GM23338 (cell line): ENCODE measurements at regions not wholly inside any gene's neighbourhood (a gene's known extent, or its start where the extent isn't known, plus 50 kb on each side); places are given as distances from the start of the nearest gene placed in this dataset.

Source experiments
- ATAC-seq: fragments of 200-7000 bp; cut with Tn5 transposase; 3 replicates; pipeline ENCODE4 v1.9.1; 2020
- DNase-seq: peaks from one replicate; pipeline ENCODE4 v3.0.0-alpha.2; 2015; ENCODE audit warnings: low spot score
- H2AFZ ChIP-seq: fragments of 200-600 bp; sonication (generic); 2 replicates; pipeline ENCODE4 v1.8.0; 2016; ENCODE audit warnings: antibody characterized with exemption, mild to moderate bottlenecking, moderate library complexity
- H3F3A ChIP-seq: fragments of 200-600 bp; sonication (generic); replicated peaks from 2 replicates; pipeline ENCODE4 v1.8.0; 2017; ENCODE audit warnings: antibody characterized with exemption, mixed run types, low read depth
- H3K27ac ChIP-seq: fragments of 200-600 bp; sonication (generic); 2 replicates; pipeline ENCODE4 v1.6.1; 2016; ENCODE audit warnings: low read depth
- H3K27me3 ChIP-seq: fragments of 200-600 bp; sonication (generic); 2 replicates; pipeline ENCODE4 v1.8.0; 2016; ENCODE audit warnings: mild to moderate bottlenecking, mixed run types, moderate library complexity; ENCODE audit not compliant: insufficient read depth
- H3K36me3 ChIP-seq: fragments of 200-600 bp; sonication (generic); 2 replicates; pipeline ENCODE4 v1.8.0; 2016; ENCODE audit warnings: mild to moderate bottlenecking; ENCODE audit not compliant: insufficient read depth
- H3K4me1 ChIP-seq: fragments of 200-600 bp; sonication (generic); 2 replicates; pipeline ENCODE4 v1.8.0; 2016; ENCODE audit warnings: mild to moderate bottlenecking, moderate library complexity; ENCODE audit not compliant: insufficient read depth
- H3K4me2 ChIP-seq: fragments of 200-600 bp; sonication (generic); 2 replicates; pipeline ENCODE4 v1.7.1; 2017; ENCODE audit warnings: mixed run types
- H3K4me3 ChIP-seq: fragments of 200-600 bp; sonication (generic); 2 replicates; pipeline ENCODE4 v1.6.1; 2016; ENCODE audit warnings: mixed run types
- H3K79me2 ChIP-seq: fragments of 200-600 bp; sonication (generic); replicated peaks from 2 replicates; pipeline ENCODE4 v1.8.0; 2017; ENCODE audit warnings: mild to moderate bottlenecking; ENCODE audit not compliant: insufficient read depth
- H3K9me2 ChIP-seq: fragments of 200-600 bp; sonication (generic); 2 replicates; pipeline ENCODE4 v1.8.0; 2017; ENCODE audit not compliant: insufficient read depth
- H4K20me1 ChIP-seq: fragments of 200-600 bp; sonication (generic); replicated peaks from 2 replicates; pipeline ENCODE4 v1.8.0; 2017; ENCODE audit warnings: mild to moderate bottlenecking; ENCODE audit not compliant: insufficient read depth
- H3K27ac Mint-ChIP-seq: 2 replicates; pipeline ENCODE4 v1.8.0; 2020; ENCODE audit warnings: inconsistent platforms, mild to moderate bottlenecking, moderate library complexity, mixed read lengths
- H3K27me3 Mint-ChIP-seq: 3 replicates; pipeline ENCODE4 v1.8.0; 2022; ENCODE audit warnings: low read depth, mild to moderate bottlenecking, moderate library complexity, mixed read lengths, inconsistent platforms; ENCODE audit not compliant: insufficient read depth, poor library complexity
- H3K36me3 Mint-ChIP-seq: 3 replicates; pipeline ENCODE4 v1.8.0; 2021; ENCODE audit warnings: low read depth, mild to moderate bottlenecking, inconsistent platforms, moderate library complexity, mixed read lengths
- H3K4me1 Mint-ChIP-seq: 3 replicates; pipeline ENCODE4 v1.8.0; 2020; ENCODE audit warnings: mild to moderate bottlenecking, inconsistent platforms, mixed read lengths
- H3K4me3 Mint-ChIP-seq: 3 replicates; pipeline ENCODE4 v1.8.0; 2021; ENCODE audit warnings: moderate library complexity, mild to moderate bottlenecking, inconsistent platforms, mixed read lengths
- H3K9me3 Mint-ChIP-seq: 3 replicates; pipeline ENCODE4 v1.8.0; 2020; ENCODE audit warnings: moderate library complexity, mild to moderate bottlenecking, inconsistent platforms, mixed read lengths
- CREB1 ChIP-seq: fragments of 250-450 bp; sonication (Bioruptor Pico); IDR thresholded peaks from 2 replicates; pipeline ENCODE4 v1.5.0; 2020; ENCODE audit warnings: low read depth, mild to moderate bottlenecking, moderate library complexity
- EZH2 ChIP-seq: fragments of 200-600 bp; sonication (generic); IDR thresholded peaks from one replicate; pipeline ENCODE4 v1.8.0; 2017; ENCODE audit warnings: antibody characterized with exemption, mild to moderate bottlenecking, low read depth; ENCODE audit not compliant: unreplicated experiment
- EZH2phosphoT487 ChIP-seq: fragments of 200-600 bp; sonication (generic); IDR thresholded peaks from one replicate; pipeline ENCODE4 v1.8.1; 2018; ENCODE audit warnings: antibody characterized with exemption; ENCODE audit not compliant: unreplicated experiment
- JUNB ChIP-seq: IDR thresholded peaks from one replicate; pipeline ENCODE4 v1.6.1; 2016; ENCODE audit warnings: antibody characterized with exemption; ENCODE audit not compliant: unreplicated experiment
- NANOG ChIP-seq: IDR thresholded peaks from 2 replicates; pipeline ENCODE4 v1.6.1; 2016; ENCODE audit warnings: antibody characterized with exemption, borderline replicate concordance
- POLR2AphosphoS5 ChIP-seq: IDR thresholded peaks from 2 replicates; pipeline ENCODE4 v1.6.1; 2016; ENCODE audit warnings: antibody characterized with exemption, low read depth
- STAT1 ChIP-seq: IDR thresholded peaks from one replicate; pipeline ENCODE4 v1.6.1; 2016; ENCODE audit warnings: antibody characterized with exemption; ENCODE audit not compliant: unreplicated experiment
- ZNF114 ChIP-seq: fragments of 250-450 bp; sonication (Bioruptor Pico); IDR thresholded peaks from 2 replicates; pipeline ENCODE4 v1.5.0; 2020; ENCODE audit warnings: mild to moderate bottlenecking, moderate library complexity
- ZNF331 ChIP-seq: fragments of 250-450 bp; sonication (Bioruptor Pico); IDR thresholded peaks from 2 replicates; pipeline ENCODE4 v1.5.0; 2020; ENCODE audit warnings: low read depth, mild to moderate bottlenecking, moderate library complexity
- TF ChIP-seq, protein P1 (sequence below): IDR thresholded peaks from 2 replicates; pipeline ENCODE4 v1.6.1; 2016; ENCODE audit warnings: antibody characterized with exemption
- TF ChIP-seq, protein P2 (sequence below): fragments of 250-450 bp; sonication (Bioruptor Pico); IDR thresholded peaks from 2 replicates; pipeline ENCODE4 v1.5.0; 2020; ENCODE audit warnings: mild to moderate bottlenecking, moderate library complexity
- TF ChIP-seq, protein P3 (sequence below): IDR thresholded peaks from one replicate; pipeline ENCODE4 v1.6.1; 2018; ENCODE audit warnings: antibody characterized with exemption; ENCODE audit not compliant: unreplicated experiment
- TF ChIP-seq, protein P4 (sequence below), 2 experiments: fragments of 200-600 bp in 1 of 2; sonication (generic) in 1 of 2; conservative IDR thresholded peaks; 2 replicates each; pipeline versions ENCODE4 v1.5.1 to v1.6.1; 2016 to 2017; ENCODE audit warnings: antibody characterized with exemption in 2 of 2, low read depth in 2 of 2, mild to moderate bottlenecking in 2 of 2, moderate library complexity in 1 of 2

DNA sequence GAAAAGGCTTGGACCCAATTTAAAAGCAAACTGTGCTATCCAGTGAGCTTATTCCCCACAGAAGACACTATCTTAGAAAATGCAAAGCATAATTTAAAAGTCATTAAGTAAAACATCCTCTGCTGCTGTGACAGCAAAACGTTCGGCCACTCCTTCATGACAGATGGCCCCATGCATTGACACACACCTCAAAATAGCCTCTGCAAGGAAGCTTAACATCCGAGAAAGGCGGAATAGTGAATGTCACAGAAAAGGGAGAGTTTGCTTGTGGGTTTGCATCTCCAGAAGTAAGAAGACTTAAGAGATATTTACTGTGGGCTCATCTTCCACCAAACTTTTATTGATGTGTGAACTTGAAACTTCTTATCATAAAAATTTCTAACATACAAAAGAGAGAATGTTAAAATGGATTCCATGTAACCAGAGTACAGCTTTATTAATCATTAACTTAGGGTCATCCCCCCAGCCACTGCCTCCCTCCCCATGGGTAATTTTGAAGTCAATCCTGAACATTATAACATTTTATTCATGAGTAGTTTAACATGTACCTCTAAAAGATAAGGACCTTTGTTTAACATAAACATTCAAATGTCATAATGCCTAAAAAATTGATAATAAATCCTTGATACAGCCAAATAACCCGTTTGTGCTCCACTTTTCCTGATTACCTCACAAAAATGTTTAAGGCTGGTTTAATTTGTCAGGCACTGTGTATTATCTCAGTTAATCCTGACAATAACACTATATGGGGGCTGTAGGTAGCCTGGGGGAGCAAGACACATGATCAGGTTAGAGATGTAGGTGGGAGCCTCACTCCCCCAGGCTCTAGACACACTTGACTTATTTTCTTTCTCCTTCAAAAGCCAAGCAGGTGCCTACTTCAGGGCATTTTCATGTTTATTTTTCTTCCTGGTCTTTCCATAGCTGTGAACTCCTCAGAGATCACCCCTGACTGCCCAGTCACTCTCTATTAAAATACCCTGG lies 119.7 kb upstream of the TMCC3 start:
- Histone ChIP-seq H3K4me3 (no peak overlapping the region), H3F3A (no peaks in the 10 kb centered on the region), H3K36me3 (no peaks in the 10 kb centered on the region), H2AFZ (no peak overlapping the region), H3K27me3 (no peaks in the 10 kb centered on the region), H3K79me2 (no peaks in the 10 kb centered on the region), H3K9me2 (no peaks in the 10 kb centered on the region), H4K20me1 (no peaks in the 10 kb centered on the region), H3K4me1 (peaks cover 29% of the 10 kb centered on the region), H3K27ac (no peak overlapping the region), H3K4me2 (no peak overlapping the region)
- no peaks in the 10 kb centered on the region for H3K9me3 Mint-ChIP-seq
- peaks cover 5% of the 10 kb centered on the region for H3K27me3 Mint-ChIP-seq
- no peak for TF ChIP-seq POLR2AphosphoS5
- TF ChIP-seq NANOG, result no peak
- TF ChIP-seq STAT1, result no peak
- no peak for TF ChIP-seq EZH2
- TF ChIP-seq, protein P1, sequence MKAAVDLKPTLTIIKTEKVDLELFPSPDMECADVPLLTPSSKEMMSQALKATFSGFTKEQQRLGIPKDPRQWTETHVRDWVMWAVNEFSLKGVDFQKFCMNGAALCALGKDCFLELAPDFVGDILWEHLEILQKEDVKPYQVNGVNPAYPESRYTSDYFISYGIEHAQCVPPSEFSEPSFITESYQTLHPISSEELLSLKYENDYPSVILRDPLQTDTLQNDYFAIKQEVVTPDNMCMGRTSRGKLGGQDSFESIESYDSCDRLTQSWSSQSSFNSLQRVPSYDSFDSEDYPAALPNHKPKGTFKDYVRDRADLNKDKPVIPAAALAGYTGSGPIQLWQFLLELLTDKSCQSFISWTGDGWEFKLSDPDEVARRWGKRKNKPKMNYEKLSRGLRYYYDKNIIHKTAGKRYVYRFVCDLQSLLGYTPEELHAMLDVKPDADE, result no peak
- TF ChIP-seq, protein P2, sequence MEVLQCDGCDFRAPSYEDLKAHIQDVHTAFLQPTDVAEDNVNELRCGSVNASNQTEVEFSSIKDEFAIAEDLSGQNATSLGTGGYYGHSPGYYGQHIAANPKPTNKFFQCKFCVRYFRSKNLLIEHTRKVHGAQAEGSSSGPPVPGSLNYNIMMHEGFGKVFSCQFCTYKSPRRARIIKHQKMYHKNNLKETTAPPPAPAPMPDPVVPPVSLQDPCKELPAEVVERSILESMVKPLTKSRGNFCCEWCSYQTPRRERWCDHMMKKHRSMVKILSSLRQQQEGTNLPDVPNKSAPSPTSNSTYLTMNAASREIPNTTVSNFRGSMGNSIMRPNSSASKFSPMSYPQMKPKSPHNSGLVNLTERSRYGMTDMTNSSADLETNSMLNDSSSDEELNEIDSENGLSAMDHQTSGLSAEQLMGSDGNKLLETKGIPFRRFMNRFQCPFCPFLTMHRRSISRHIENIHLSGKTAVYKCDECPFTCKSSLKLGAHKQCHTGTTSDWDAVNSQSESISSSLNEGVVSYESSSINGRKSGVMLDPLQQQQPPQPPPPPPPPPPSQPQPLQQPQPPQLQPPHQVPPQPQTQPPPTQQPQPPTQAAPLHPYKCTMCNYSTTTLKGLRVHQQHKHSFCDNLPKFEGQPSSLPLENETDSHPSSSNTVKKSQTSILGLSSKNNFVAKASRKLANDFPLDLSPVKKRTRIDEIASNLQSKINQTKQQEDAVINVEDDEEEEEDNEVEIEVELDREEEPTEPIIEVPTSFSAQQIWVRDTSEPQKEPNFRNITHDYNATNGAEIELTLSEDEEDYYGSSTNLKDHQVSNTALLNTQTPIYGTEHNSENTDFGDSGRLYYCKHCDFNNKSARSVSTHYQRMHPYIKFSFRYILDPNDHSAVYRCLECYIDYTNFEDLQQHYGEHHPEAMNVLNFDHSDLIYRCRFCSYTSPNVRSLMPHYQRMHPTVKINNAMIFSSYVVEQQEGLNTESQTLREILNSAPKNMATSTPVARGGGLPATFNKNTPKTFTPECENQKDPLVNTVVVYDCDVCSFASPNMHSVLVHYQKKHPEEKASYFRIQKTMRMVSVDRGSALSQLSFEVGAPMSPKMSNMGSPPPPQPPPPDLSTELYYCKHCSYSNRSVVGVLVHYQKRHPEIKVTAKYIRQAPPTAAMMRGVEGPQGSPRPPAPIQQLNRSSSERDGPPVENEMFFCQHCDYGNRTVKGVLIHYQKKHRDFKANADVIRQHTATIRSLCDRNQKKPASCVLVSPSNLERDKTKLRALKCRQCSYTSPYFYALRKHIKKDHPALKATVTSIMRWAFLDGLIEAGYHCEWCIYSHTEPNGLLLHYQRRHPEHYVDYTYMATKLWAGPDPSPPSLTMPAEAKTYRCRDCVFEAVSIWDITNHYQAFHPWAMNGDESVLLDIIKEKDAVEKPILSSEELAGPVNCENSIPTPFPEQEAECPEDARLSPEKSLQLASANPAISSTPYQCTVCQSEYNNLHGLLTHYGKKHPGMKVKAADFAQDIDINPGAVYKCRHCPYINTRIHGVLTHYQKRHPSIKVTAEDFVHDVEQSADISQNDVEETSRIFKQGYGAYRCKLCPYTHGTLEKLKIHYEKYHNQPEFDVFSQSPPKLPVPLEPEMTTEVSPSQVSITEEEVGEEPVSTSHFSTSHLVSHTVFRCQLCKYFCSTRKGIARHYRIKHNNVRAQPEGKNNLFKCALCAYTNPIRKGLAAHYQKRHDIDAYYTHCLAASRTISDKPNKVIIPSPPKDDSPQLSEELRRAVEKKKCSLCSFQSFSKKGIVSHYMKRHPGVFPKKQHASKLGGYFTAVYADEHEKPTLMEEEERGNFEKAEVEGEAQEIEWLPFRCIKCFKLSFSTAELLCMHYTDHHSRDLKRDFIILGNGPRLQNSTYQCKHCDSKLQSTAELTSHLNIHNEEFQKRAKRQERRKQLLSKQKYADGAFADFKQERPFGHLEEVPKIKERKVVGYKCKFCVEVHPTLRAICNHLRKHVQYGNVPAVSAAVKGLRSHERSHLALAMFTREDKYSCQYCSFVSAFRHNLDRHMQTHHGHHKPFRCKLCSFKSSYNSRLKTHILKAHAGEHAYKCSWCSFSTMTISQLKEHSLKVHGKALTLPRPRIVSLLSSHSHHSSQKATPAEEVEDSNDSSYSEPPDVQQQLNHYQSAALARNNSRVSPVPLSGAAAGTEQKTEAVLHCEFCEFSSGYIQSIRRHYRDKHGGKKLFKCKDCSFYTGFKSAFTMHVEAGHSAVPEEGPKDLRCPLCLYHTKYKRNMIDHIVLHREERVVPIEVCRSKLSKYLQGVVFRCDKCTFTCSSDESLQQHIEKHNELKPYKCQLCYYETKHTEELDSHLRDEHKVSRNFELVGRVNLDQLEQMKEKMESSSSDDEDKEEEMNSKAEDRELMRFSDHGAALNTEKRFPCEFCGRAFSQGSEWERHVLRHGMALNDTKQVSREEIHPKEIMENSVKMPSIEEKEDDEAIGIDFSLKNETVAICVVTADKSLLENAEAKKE (CRISPR knock-in tag), result no peak
- TF ChIP-seq CREB1 (CRISPR knock-in tag), result no peak
- no peak for TF ChIP-seq JUNB
- no peak for TF ChIP-seq ZNF114 (CRISPR knock-in tag)
- no peak for TF ChIP-seq ZNF331 (CRISPR knock-in tag)
- TF ChIP-seq, protein P3, sequence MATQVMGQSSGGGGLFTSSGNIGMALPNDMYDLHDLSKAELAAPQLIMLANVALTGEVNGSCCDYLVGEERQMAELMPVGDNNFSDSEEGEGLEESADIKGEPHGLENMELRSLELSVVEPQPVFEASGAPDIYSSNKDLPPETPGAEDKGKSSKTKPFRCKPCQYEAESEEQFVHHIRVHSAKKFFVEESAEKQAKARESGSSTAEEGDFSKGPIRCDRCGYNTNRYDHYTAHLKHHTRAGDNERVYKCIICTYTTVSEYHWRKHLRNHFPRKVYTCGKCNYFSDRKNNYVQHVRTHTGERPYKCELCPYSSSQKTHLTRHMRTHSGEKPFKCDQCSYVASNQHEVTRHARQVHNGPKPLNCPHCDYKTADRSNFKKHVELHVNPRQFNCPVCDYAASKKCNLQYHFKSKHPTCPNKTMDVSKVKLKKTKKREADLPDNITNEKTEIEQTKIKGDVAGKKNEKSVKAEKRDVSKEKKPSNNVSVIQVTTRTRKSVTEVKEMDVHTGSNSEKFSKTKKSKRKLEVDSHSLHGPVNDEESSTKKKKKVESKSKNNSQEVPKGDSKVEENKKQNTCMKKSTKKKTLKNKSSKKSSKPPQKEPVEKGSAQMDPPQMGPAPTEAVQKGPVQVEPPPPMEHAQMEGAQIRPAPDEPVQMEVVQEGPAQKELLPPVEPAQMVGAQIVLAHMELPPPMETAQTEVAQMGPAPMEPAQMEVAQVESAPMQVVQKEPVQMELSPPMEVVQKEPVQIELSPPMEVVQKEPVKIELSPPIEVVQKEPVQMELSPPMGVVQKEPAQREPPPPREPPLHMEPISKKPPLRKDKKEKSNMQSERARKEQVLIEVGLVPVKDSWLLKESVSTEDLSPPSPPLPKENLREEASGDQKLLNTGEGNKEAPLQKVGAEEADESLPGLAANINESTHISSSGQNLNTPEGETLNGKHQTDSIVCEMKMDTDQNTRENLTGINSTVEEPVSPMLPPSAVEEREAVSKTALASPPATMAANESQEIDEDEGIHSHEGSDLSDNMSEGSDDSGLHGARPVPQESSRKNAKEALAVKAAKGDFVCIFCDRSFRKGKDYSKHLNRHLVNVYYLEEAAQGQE, result no peak
- TF ChIP-seq EZH2phosphoT487, result no peak
- TF ChIP-seq, protein P4, sequence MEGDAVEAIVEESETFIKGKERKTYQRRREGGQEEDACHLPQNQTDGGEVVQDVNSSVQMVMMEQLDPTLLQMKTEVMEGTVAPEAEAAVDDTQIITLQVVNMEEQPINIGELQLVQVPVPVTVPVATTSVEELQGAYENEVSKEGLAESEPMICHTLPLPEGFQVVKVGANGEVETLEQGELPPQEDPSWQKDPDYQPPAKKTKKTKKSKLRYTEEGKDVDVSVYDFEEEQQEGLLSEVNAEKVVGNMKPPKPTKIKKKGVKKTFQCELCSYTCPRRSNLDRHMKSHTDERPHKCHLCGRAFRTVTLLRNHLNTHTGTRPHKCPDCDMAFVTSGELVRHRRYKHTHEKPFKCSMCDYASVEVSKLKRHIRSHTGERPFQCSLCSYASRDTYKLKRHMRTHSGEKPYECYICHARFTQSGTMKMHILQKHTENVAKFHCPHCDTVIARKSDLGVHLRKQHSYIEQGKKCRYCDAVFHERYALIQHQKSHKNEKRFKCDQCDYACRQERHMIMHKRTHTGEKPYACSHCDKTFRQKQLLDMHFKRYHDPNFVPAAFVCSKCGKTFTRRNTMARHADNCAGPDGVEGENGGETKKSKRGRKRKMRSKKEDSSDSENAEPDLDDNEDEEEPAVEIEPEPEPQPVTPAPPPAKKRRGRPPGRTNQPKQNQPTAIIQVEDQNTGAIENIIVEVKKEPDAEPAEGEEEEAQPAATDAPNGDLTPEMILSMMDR (conservative IDR thresholded peaks at IDR 0.05; ENCODE audit: low read depth in 2 of 2), result no peak
- H3K4me3 Mint-ChIP-seq, result no peak overlapping the region
- H3K27ac Mint-ChIP-seq, result no peak overlapping the region
- ATAC-seq, result peak; percentile 31; the same call in 2 of the 3 replicates
- peaks cover 35% of the 10 kb centered on the region for H3K4me1 Mint-ChIP-seq
- DNase-seq, result no peak
- H3K36me3 Mint-ChIP-seq, result no peaks in the 10 kb centered on the region
